IPS-15b (cell line): ENCODE measurements at regions not wholly inside any gene's neighbourhood (a gene's known extent, or its start where the extent isn't known, plus 50 kb on each side); places are given as distances from the start of the nearest gene placed in this dataset.

ENCODE experiments used
- H3K27me3 ChIP-seq: one replicate; pipeline ENCODE4 v1.6.1; 2013; ENCODE audit warnings: low read length; ENCODE audit not compliant: control insufficient read depth, insufficient read depth
- H3K36me3 ChIP-seq: one replicate; pipeline ENCODE4 v1.6.1; 2013; ENCODE audit warnings: low read length; ENCODE audit not compliant: control insufficient read depth, insufficient read depth
- H3K4me1 ChIP-seq: one replicate; pipeline ENCODE4 v1.6.1; 2013; ENCODE audit warnings: mild to moderate bottlenecking, low read length; ENCODE audit not compliant: control insufficient read depth, insufficient read depth
- H3K4me3 ChIP-seq: one replicate; pipeline ENCODE4 v1.5.1; 2013; ENCODE audit warnings: low read depth, low read length
- H3K9ac ChIP-seq: one replicate; pipeline ENCODE4 v1.6.1; 2013; ENCODE audit warnings: low read depth, mild to moderate bottlenecking, low read length
- H3K9me3 ChIP-seq: one replicate; pipeline ENCODE4 v1.6.1; 2013; ENCODE audit warnings: mild to moderate bottlenecking, low read length; ENCODE audit not compliant: control insufficient read depth, insufficient read depth

DNA sequence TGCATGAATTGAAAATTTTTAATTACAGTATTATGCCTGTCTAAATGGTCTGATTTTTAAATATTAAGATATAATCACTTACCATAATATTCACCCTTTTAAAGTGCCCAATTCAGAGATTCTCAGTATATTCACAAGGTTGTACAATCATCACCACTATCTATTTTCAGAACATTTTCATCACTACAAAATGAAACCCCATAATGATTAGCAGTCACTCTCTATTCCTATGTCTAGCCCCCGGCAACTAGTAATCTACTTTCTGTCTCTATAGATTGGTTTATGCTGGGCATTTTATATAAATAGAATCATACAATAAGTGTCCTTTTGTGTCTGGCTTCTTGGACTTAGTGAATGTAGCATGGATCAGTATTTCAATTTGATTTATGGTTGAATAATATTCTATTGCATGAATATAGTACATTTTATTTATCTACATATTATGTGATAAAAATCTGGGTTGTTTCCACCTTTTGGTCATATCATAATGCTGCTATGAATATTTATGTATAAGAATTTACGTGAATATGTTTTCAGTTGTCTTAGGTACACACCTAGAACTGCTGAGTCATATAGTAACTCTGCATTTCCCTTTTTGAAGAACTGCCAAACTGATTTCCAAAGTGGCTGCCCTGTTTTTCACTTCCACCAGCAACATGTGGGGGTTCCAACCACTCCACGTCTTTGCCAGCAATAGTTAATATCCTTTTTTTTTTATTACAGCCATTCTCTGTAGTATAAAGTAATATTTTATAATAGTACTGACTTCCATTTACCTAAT, 485.7 kb upstream of the ZNF385D start:
- Histone ChIP-seq H3K9ac (no peak overlapping the region), H3K4me3 (no peak overlapping the region), H3K9me3 (no peaks in the 10 kb centered on the region), H3K27me3 (no peaks in the 10 kb centered on the region), H3K36me3 (no peaks in the 10 kb centered on the region), H3K4me1 (no peaks in the 10 kb centered on the region)

DNA sequence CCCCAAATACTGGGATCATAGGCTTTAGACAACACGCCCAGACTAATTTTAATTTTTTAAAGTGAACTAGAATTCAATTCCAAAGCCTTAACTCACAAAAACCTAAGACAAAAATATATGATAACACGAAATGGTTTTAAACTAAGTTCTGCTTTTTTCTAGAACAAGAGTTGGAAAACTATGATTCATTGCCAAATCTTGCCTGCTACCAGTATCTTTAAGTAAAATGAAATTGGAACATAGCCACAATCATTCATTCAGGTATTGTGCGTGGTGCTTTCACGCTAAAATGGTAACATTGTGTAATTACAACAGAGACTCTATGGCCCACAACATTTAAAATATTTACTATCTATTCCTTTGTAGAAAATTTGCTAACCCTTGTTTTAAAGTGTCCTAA, 488.0 kb upstream of the ZNF385D start:
- Histone ChIP-seq H3K4me3 (no peak overlapping the region), H3K36me3 (no peaks in the 10 kb centered on the region), H3K27me3 (no peaks in the 10 kb centered on the region), H3K9ac (no peak overlapping the region), H3K4me1 (no peaks in the 10 kb centered on the region), H3K9me3 (no peaks in the 10 kb centered on the region)

DNA sequence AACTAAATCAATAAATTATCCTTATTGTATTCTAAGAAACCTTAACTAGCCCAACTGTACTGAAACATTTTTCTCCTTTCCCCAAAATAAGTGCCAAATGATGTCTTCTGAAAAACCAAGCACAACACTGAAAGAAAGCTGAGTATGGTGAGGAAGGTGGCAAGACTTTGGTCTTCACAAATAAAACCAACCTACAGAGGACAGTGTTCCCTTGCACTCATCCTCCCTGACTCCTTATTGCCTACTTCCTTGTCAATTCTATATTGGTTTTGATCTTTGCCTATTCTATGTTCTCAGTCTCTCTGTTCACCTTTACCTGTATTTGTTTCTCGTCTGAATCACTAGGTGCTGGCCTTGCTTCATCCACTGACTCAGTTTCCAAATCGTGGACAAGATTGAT, 490.1 kb upstream of the ZNF385D start:
- Histone ChIP-seq H3K36me3 (no peaks in the 10 kb centered on the region), H3K9ac (no peak overlapping the region), H3K4me1 (no peaks in the 10 kb centered on the region), H3K9me3 (no peaks in the 10 kb centered on the region), H3K4me3 (no peak overlapping the region), H3K27me3 (no peaks in the 10 kb centered on the region)

DNA sequence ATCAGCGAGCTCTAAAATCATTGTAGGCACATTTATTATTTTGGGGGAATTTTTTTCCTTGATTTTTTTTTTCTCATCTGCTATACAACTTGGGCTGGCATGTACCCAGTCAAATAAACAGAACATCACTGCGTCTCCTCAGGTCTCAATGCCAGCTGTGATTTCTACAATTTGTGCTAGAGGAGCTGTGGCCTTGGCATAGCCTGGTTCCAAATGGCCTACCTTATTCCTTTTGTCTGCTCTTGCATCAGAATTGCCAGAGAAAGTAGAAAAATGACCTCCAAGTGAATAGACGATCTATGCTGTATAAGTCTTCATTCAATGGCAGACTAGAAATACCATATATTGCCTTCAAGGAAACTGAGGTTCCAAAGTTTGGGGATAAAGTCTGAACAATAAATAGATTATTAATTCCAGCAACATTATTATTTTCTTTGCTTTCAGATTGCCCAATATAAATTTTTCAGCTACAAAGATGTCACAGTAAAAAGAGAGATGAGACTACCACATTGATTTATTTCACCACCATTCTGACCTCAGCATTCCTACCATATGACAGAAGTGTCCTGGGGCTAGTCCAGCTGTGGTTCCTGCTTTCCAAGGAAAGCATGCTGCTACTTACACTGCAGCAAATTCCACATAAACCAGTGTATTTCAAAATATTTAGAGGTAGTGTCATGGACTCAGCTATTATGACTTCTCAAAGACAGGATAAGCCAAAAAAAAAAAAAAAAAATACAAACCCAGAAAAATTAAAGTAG, 493.9 kb upstream of the ZNF385D start:
- Histone ChIP-seq H3K9me3 (no peaks in the 10 kb centered on the region), H3K4me1 (no peaks in the 10 kb centered on the region), H3K9ac (no peak overlapping the region)

DNA sequence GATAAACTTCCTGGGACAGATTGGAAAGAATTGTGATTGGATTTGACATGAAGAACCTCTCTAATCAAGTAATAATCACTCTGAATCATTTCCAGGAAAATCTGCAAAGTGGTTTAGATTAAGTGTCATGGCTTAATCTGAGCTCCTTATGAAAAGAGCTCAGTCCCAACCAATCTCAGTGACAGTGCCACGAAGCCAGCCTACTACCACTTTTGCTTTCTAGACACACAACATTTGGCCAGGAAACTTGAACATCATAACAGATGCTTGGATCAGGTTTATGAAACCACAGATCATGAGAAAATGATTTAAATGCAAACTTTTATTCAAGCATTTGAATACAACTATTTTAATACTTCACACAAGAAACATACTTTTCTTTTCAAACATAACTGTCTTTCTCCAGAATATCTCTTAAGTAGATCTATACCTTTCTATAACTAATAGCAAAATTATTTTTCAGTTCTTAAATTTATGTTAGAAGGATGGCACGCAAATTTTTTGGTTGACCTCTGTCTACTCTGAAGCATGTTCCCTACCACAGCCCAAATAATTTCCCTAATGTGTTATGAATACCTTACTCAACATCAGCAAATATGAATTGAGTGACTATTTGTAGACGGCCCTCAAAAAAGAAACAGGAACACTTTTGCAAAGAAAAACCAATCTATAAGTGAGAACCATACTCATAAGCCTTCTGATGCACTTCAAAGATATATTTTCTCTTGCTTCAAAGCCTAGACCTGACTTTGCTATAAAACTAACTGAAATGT, 495.0 kb upstream of the ZNF385D start:
- Histone ChIP-seq H3K4me1 (no peaks in the 10 kb centered on the region), H3K27me3 (no peaks in the 10 kb centered on the region), H3K9me3 (no peaks in the 10 kb centered on the region), H3K4me3 (no peak overlapping the region), H3K36me3 (no peaks in the 10 kb centered on the region), H3K9ac (no peak overlapping the region)

More for the DNA sequence above, 493.9 kb upstream of the ZNF385D start:
- Histone ChIP-seq H3K36me3 (no peaks in the 10 kb centered on the region), H3K27me3 (no peaks in the 10 kb centered on the region), H3K4me3 (no peak overlapping the region)

DNA sequence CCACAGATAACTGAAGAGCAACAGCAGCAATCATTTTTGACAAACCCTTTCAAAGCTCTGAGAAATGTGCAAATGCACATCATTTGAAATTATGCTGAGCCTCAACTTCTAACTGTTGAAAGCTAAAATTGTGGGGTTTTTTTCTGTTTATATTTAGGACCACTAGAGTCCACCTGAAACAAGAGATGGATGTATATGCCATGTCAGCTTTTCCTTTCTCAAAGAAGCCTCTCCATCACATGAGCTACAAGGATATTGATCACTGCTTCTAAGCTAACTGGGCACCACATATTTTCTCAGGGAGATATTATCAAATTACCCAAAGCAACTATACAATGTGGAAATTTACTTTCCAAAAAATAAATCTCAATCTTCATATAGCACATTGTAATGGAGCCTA, 498.6 kb upstream of the ZNF385D start:
- Histone ChIP-seq H3K9ac (no peak overlapping the region), H3K4me1 (peaks cover 8% of the 10 kb centered on the region), H3K9me3 (no peaks in the 10 kb centered on the region), H3K27me3 (no peaks in the 10 kb centered on the region), H3K4me3 (no peak overlapping the region), H3K36me3 (no peaks in the 10 kb centered on the region)

DNA sequence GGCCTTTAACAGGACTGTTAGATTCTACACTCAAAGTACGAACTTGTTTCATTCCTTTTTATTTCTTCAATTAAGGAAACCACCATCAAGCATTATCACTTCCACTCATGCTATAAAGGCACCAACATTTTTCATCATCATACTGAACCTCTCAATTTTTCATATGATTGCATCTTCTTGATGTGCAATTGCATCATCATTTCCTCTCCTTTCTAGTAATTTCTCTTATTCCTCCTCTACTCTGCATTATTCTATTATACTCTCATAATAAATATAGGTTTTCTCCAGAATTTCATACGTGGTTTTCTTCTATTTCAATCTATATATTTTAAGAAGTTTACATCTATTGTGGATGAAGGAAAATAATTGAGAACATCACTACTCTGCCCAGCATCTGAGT, 506.2 kb upstream of the ZNF385D start:
- Histone ChIP-seq H3K4me3 (no peak overlapping the region), H3K27me3 (no peaks in the 10 kb centered on the region), H3K9me3 (no peaks in the 10 kb centered on the region), H3K9ac (no peak overlapping the region), H3K4me1 (peaks cover 6% of the 10 kb centered on the region), H3K36me3 (no peaks in the 10 kb centered on the region)

DNA sequence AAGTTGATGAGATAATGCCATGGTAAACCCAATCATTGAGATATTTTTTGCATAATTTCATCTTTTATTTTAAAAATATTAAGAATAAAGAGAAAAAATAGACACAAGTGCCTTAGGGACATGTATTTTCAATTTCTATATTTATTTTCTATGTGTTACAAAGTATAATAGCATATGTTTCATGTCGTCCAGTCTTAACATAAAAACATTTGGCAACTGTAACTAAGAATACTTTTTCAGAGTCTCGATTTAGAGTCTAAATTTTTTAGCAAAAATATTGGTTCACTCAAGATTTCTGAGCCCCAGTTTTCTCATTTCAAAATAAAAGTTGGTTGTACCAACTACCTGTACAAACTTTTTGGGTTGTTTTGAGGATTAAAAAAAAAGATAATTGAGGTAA, 511.4 kb upstream of the ZNF385D start:
- Histone ChIP-seq H3K9ac (no peak overlapping the region), H3K4me3 (no peak overlapping the region), H3K4me1 (peaks cover 1% of the 10 kb centered on the region), H3K36me3 (no peaks in the 10 kb centered on the region), H3K9me3 (no peaks in the 10 kb centered on the region), H3K27me3 (no peaks in the 10 kb centered on the region)

DNA sequence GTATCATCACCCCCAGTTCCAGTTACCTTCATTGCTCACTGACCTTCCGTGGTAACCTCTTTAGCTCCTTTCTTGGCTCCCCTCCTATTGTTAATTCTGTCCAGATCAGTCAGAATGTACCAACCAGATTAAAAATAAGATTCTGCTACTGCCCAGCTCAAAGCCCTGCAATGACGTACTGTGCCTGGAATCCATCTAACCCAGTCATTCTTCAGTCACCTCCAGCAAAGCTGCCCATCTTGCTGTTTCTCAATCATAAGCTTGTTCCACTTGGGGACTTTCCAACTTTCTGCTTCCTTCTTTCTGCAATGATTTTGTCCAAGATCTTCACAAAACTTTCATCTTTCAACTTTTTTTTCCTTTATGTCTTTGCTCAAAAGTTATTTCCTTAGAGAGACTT, 512.0 kb upstream of the ZNF385D start:
- Histone ChIP-seq H3K4me1 (no peaks in the 10 kb centered on the region), H3K36me3 (no peaks in the 10 kb centered on the region), H3K4me3 (no peak overlapping the region), H3K27me3 (no peaks in the 10 kb centered on the region), H3K9me3 (no peaks in the 10 kb centered on the region), H3K9ac (no peak overlapping the region)

DNA sequence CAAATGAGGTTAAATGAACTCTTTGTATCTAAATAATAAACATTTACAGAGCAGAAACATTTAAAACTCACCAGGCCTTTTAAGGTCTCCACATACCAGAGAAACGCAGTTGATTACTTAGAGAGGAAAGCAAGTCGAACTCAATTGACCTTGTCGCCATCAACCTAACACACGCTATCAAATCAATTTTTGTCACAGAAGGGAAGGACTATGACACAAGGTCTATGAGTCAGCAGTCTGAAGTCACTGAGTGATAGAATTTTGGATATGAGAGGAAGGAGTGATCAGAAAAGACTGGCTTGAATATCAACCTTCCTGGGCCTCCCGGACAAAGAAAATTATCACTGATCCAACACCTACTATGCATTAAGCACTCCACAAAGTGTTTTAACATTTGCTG, 514.4 kb upstream of the ZNF385D start:
- Histone ChIP-seq H3K9ac (no peak overlapping the region), H3K4me3 (no peak overlapping the region), H3K9me3 (no peaks in the 10 kb centered on the region), H3K27me3 (no peaks in the 10 kb centered on the region), H3K36me3 (no peaks in the 10 kb centered on the region), H3K4me1 (no peaks in the 10 kb centered on the region)

DNA sequence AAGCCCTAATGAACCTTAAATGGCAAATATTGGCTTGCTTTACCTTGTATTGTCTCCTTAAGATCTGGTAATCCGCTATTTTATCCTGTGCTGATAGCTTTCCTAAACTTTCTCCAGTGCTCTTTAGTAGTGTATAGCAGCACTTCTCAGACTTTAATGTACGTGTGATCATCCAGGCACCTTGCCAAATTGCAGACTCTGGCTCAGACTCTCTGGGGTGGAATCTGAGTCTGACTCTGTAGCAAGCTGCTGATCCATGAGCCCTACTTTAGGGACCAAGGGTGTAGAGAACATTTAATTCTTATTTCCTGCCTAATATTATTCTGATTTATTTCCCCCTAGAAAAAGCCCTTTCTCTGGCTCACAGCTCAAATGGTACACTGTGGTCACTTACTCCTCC, 518.8 kb upstream of the ZNF385D start:
- H3K9me3 ChIP-seq, result no peaks in the 10 kb centered on the region
- H3K36me3 ChIP-seq, result no peaks in the 10 kb centered on the region
- H3K4me3 ChIP-seq, result no peak overlapping the region
- H3K4me1 ChIP-seq, result no peaks in the 10 kb centered on the region
- H3K27me3 ChIP-seq, result no peaks in the 10 kb centered on the region
- H3K9ac ChIP-seq, result no peak overlapping the region
